ENCODE measurements at regions not wholly inside any gene's neighbourhood (a gene's known extent, or its start where the extent isn't known, plus 50 kb on each side); places are given as distances from the start of the nearest gene placed in this dataset.
A peak's percentile ranks its signal among the peaks of the same experiment; 100 is the strongest.

- no peak for FAIRE-seq
- DNase-seq (ENCODE audit: extremely low spot score, insufficient read length, low read depth): no peak
Measured at GRCh38 chr9:88077071-88077617, 61.1 kb downstream of the SPATA31C2 start.

DNA sequence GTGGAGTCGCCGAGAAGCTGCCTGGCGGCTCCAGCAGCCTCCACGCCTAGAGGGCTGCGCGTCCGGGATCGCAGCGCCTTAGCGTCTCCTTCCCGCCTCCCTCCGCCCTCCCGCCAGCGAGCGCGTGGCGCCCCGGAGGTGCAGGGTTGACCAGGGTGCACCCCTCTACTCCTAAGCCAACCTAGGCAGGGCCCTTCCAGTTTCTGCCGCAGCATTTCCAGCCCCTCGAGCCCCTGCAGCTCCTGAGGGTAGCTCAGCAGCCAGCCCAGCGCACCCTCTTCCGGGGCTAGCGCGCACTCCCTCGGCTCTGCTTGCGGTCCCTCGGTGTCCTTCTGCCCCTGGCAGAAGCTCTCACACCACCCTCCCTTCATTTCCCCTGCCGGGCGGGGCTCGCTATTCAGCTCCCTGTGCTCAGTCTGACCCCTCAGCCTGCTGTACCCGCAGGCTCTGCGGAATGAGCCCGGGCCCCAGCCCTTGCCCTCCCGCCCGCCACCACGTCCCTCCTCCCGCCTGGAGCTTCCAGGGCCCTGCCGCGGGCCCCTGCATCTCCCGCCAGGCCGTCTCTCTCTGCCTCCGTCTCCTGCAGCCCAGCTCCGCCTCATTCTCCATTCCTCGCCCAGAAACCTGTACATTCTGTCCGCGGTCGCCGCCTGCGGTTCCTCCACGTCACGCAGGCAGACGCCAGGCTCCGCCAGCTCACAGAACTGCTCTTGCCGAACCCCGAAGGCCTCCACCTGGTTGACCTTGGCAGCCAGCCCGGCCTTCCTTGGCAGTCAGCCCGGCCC, 61.8 kb downstream of the SPATA31C2 start:
- DNase-seq (ENCODE audit: extremely low spot score, insufficient read length, low read depth): no peak
- no peak for FAIRE-seq

DNA sequence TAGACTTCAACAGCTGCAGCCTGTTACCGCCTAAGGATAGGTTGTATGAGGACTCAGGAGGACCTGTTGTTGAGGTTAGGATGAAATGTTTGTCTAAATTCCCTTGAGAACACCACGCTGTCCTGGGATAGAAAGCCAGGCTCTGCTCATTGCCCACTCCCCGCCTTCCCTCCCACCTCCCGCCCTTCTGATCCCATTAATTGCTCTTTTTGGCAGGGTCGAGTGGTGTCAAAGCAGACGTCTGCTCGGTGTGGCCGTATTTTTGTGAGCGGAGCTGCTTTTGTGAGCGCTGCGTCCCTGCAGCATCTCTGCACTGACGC, 62.3 kb downstream of the SPATA31C2 start:
- DNase-seq (ENCODE audit: extremely low spot score, insufficient read length, low read depth): no peak
- FAIRE-seq: no peak

- DNase-seq (ENCODE audit: extremely low spot score, insufficient read length, low read depth) (no peak), FAIRE-seq (no peak)
Measured at GRCh38 chr9:88075506-88075905, 62.8 kb downstream of the SPATA31C2 start.

DNA sequence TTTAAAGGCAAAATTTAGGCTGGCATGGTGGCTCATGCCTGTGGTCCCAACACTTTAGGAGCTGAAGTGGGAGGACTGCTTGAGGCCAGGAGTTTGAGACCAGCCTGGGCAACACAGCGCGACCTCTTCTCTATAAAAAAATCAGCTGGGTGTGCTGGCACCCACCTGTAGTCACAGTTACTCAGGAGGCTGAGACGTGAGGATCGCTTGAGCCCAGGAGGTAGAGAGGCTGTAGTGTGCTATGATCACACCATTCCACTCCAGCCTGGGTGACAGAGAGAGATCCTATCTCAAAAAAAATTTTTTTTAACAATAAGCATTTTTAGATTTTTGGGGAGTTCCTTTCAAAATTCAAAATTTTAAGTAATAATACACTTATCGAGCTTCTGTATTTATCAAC, 63.3 kb downstream of the SPATA31C2 start:
- no peak for DNase-seq (ENCODE audit: extremely low spot score, insufficient read length, low read depth)
- no peak for FAIRE-seq

DNA sequence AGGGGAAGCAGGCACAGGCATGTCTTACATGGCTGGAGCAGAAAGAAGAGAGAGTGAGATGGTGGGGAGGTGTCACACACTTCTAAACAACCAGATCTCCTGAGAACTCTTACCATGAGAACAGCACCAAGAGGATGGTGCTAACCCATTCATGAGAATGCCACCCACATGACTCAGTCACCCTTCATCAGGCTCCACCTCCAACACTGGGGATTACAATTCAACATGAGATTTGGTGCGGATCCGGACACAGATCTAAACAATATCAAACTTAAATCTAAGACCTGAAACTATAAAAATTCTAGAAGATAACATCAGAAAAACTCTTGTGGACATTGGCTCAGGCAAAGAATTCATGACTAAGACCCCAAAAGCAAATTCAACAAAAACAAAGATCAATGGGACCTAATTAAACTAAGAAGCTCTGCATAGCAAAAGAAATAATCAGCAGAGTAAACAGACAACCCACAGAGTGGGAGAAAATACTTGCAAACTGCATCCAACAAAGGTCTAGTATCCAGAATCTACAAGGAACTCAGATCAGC, 65.4 kb downstream of the SPATA31C2 start:
- no peak for DNase-seq (ENCODE audit: extremely low spot score, insufficient read length, low read depth)
- no peak for FAIRE-seq

DNA sequence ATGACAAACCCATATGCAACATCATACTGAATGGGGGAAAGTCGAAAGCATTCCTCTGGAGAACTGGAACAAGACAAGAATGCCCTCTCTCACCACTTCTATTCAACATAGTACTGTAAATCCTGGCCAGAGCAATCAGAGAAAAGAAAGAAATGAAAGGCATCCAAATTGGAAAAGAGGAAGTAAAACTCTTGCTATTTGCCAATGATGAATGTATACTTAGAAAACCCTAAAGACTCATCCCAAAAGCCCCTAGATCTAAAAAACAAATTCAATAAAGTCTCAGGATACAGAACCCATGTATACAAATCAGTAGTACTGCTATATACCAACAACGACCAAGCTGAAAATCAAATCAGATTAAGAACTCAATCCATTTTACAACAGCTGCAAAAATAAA, 66.9 kb downstream of the SPATA31C2 start:
- peak; percentile 5 for FAIRE-seq
- DNase-seq (ENCODE audit: extremely low spot score, insufficient read length, low read depth): no peak

GRCh38 chr9:88065619-88066018, 72.7 kb downstream of the SPATA31C2 start:
- FAIRE-seq: no peak

DNA sequence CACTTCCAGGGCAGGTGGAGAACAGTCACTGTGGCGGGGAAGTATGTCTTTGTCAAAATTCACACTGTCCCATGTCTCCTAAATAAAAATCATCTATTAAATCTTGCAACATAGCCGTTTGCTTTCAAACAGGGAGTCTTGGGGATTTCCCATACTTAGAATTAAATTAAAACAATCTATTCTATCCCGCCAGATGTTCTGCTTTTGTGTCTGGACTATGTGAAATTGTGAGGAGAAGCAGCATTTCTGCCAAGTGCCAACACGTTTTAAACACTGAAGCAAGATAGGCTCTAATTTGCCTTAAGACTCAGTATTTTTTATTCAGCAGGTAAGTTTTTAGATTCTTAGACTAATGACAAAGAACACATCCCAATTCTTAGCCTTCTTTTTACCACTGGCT, 73.7 kb downstream of the SPATA31C2 start:
- FAIRE-seq (no peak), DNase-seq (ENCODE audit: extremely low spot score, insufficient read length, low read depth) (no peak)

More at GRCh38 chr9:88065619-88066018, 72.7 kb downstream of the SPATA31C2 start:
- DNase-seq (ENCODE audit: extremely low spot score, insufficient read length, low read depth): no peak

- no peak for DNase-seq (ENCODE audit: extremely low spot score, insufficient read length, low read depth)
Measured at GRCh38 chr9:88060746-88061145, 77.5 kb downstream of the SPATA31C2 start.

GRCh38 chr9:88059469-88059868, 78.8 kb downstream of the SPATA31C2 start:
- FAIRE-seq (no peak), DNase-seq (ENCODE audit: extremely low spot score, insufficient read length, low read depth) (no peak)

More at GRCh38 chr9:88060746-88061145, 77.5 kb downstream of the SPATA31C2 start:
- no peak for FAIRE-seq

- FAIRE-seq (no peak), DNase-seq (ENCODE audit: extremely low spot score, insufficient read length, low read depth) (no peak)
Measured at GRCh38 chr9:88056876-88057275, 81.4 kb downstream of the SPATA31C2 start.

DNA sequence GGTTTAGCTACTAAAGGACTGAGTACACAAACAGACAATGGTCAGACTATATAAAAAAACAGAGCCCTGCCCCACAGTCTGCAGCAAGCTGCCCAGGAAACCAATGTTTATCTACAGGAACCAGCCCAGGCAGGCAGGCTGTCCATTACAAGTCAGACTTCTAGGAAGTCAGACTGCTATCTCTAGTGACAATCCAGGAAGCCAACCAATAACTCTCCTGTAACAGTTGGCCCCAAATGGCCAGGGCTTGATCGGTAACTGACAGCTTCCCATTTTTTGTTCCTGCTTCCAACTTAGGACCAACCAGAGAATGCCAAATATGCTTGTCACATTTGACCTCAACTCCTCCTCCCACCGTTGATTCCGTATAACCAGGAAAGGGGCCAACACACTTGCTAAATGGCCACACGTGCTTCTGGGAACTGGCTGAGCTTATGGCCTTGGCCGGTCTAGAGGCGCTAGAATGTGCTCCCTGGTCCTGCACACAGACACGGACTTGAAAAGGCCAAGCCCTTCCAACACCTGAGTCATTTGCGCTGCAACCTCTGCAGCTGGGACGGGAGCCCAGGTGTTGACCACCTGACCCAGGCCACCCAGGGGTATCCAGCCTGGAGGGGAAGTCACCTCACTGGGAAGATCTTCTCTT, 79.6 kb upstream of the CDK20 start:
- FAIRE-seq (no peak), DNase-seq (ENCODE audit: extremely low spot score, insufficient read length, low read depth) (no peak)

- DNase-seq (ENCODE audit: extremely low spot score, insufficient read length, low read depth) (no peak), FAIRE-seq (no peak)
Measured at GRCh38 chr9:88052321-88052965, 78.1 kb upstream of the CDK20 start.

- DNase-seq (ENCODE audit: extremely low spot score, insufficient read length, low read depth) (no peak), FAIRE-seq (no peak)
Measured at GRCh38 chr9:88051138-88051537, 76.8 kb upstream of the CDK20 start.

- DNase-seq (ENCODE audit: extremely low spot score, insufficient read length, low read depth) (no peak), FAIRE-seq (no peak)
Measured at GRCh38 chr9:88049677-88050307, 75.5 kb upstream of the CDK20 start.

DNA sequence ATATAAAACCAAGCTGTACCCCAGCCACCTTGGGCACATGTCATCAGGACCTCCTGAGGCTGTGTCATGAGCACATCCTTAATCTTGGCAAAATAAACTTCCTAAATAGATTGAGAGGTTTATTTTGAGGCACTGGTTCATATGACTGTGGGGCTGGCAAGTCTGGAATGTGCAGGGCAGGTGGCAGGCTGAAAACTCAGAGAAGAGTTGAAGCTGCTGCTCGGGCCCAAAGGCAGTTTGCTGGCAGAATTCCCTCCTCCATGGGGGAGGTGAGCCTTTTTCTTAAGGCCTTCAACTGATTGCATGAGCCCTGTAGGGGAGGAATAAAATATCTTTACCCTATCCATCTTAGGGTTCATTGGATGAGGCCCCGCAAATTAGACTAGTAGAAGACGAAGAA, 72.2 kb upstream of the CDK20 start:
- no peak for FAIRE-seq
- no peak for DNase-seq (ENCODE audit: extremely low spot score, insufficient read length, low read depth)

DNA sequence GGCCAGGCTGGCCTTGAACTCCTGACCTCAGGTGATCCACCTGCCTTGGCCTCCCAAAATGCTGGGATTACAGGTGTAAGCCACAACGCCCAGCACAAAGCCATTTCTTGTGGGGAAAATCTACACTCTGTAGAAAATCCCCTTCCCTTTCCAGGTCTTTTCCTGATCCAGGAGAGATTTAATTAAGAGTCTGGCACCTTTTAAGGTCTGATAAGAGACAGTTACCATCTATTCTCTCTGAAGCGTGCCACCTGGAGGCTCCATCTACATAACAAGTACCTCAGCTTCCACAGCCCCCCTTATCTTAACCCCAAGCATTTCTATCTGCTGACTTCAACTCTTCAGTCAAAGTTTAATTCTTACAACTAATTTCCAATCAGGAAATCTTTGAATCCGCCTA, 71.4 kb upstream of the CDK20 start:
- no peak for FAIRE-seq

GRCh38 chr9:88044200-88044599, 69.9 kb upstream of the CDK20 start:
- no peak for FAIRE-seq
- no peak for DNase-seq (ENCODE audit: extremely low spot score, insufficient read length, low read depth)

More for the DNA sequence above, 71.4 kb upstream of the CDK20 start:
- DNase-seq (ENCODE audit: extremely low spot score, insufficient read length, low read depth): no peak

GRCh38 chr9:88043647-88044046, 69.3 kb upstream of the CDK20 start:
- no peak for FAIRE-seq
- DNase-seq (ENCODE audit: extremely low spot score, insufficient read length, low read depth): no peak
